NCI-H460 (cell line): ENCODE measurements at regions not wholly inside any gene's neighbourhood (a gene's known extent, or its start where the extent isn't known, plus 50 kb on each side); places are given as distances from the start of the nearest gene placed in this dataset.
"Not testable (repeated sequence)": the region's sequence is repeated elsewhere in the genome, so short reads cannot be mapped to it uniquely, and the experiment has no call there.

ENCODE experiments used
- DNase-seq: peaks from one replicate; pipeline ENCODE4 v3.0.0-alpha.2; 2016; ENCODE audit warnings: low read depth; ENCODE audit errors: extremely low read depth

- no peak for DNase-seq
Observed at GRCh38 chr12:46475972-46476645, 103.5 kb upstream of the SLC38A2 start.

- DNase-seq, result not testable (repeated sequence)
Observed at GRCh38 chr12:46474385-46474784, 101.8 kb upstream of the SLC38A2 start.

- peak; percentile 91 for DNase-seq
Observed at GRCh38 chr12:46473634-46474329, 101.2 kb upstream of the SLC38A2 start.

- DNase-seq, result no peak
Observed at GRCh38 chr12:46472893-46473633, 100.5 kb upstream of the SLC38A2 start.

GRCh38 chr12:46472144-46472705 is 99.7 kb upstream of the SLC38A2 start:
- DNase-seq, result no peak

GRCh38 chr12:46471404-46471803 is 98.8 kb upstream of the SLC38A2 start:
- DNase-seq, result no peak

GRCh38 chr12:46470975-46471374 is 98.4 kb upstream of the SLC38A2 start:
- DNase-seq, result no peak

GRCh38 chr12:46470036-46470627 is 97.6 kb upstream of the SLC38A2 start:
- no peak for DNase-seq

GRCh38 chr12:46468813-46469212 is 96.2 kb upstream of the SLC38A2 start:
- no peak for DNase-seq

GRCh38 chr12:46468160-46468559 is 95.6 kb upstream of the SLC38A2 start:
- peak; percentile 54 for DNase-seq

- DNase-seq, result no peak
Observed at GRCh38 chr12:46465307-46465706, 92.7 kb upstream of the SLC38A2 start.

GRCh38 chr12:46464863-46465262 is 92.3 kb upstream of the SLC38A2 start:
- DNase-seq, result no peak

- DNase-seq, result no peak
Observed at GRCh38 chr12:46462641-46463355, 90.2 kb upstream of the SLC38A2 start.

- DNase-seq, result no peak
Observed at GRCh38 chr12:46461907-46462640, 89.5 kb upstream of the SLC38A2 start.

- DNase-seq, result no peak
Observed at GRCh38 chr12:46461459-46461858, 88.9 kb upstream of the SLC38A2 start.

GRCh38 chr12:46460682-46461210 is 88.2 kb upstream of the SLC38A2 start:
- no peak for DNase-seq

- DNase-seq, result no peak
Observed at GRCh38 chr12:46459861-46460545, 87.4 kb upstream of the SLC38A2 start.

- DNase-seq, result no peak
Observed at GRCh38 chr12:46459111-46459510, 86.5 kb upstream of the SLC38A2 start.
